ENCODE measurements at regions not wholly inside any gene's neighbourhood (a gene's known extent, or its start where the extent isn't known, plus 50 kb on each side); places are given as distances from the start of the nearest gene placed in this dataset.

GRCh38 chr10:5585517-5586206 is 60.9 kb downstream of the CALML3 start:
- TF ChIP-seq, protein P1, sequence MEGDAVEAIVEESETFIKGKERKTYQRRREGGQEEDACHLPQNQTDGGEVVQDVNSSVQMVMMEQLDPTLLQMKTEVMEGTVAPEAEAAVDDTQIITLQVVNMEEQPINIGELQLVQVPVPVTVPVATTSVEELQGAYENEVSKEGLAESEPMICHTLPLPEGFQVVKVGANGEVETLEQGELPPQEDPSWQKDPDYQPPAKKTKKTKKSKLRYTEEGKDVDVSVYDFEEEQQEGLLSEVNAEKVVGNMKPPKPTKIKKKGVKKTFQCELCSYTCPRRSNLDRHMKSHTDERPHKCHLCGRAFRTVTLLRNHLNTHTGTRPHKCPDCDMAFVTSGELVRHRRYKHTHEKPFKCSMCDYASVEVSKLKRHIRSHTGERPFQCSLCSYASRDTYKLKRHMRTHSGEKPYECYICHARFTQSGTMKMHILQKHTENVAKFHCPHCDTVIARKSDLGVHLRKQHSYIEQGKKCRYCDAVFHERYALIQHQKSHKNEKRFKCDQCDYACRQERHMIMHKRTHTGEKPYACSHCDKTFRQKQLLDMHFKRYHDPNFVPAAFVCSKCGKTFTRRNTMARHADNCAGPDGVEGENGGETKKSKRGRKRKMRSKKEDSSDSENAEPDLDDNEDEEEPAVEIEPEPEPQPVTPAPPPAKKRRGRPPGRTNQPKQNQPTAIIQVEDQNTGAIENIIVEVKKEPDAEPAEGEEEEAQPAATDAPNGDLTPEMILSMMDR (IDR thresholded peaks at IDR 0.05; ENCODE audit: low read depth, low read length, missing control alignments): no peak
- no peak for DNase-seq (ENCODE audit: low read depth)

GRCh38 chr10:5587151-5588079 is 62.7 kb downstream of the CALML3 start:
- DNase-seq (ENCODE audit: low read depth): no peak
- no peak overlapping the region for H3K4me3 ChIP-seq (ENCODE audit: low read depth, low read length)
- TF ChIP-seq, protein P1 (IDR thresholded peaks at IDR 0.05; ENCODE audit: low read depth, low read length, missing control alignments): no peak

More at GRCh38 chr10:5585517-5586206, 60.9 kb downstream of the CALML3 start:
- H3K4me3 ChIP-seq (ENCODE audit: low read depth, low read length): no peak overlapping the region

DNA sequence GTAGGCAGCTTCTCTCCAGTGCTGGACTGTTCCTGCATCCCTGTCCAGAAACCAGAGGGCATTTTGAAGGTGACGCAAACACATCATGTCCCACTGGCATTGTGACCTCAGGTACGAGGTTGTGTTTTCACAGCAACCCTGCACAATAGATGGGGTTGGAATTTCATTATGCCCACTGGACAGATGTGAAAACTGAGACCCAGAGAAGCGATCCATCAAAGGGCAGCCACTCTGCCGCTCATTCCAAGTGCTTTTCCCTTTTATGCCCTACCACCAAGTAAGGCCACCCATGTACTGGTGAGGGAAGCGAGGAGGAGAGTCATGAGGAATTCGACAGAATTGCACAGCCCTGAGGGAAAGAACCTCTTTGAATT is 63.3 kb downstream of the CALML3 start:
- H3K4me3 ChIP-seq (ENCODE audit: low read depth, low read length): no peak overlapping the region
- TF ChIP-seq, protein P1 (IDR thresholded peaks at IDR 0.05; ENCODE audit: low read depth, low read length, missing control alignments): no peak
- no peak for DNase-seq (ENCODE audit: low read depth)

DNA sequence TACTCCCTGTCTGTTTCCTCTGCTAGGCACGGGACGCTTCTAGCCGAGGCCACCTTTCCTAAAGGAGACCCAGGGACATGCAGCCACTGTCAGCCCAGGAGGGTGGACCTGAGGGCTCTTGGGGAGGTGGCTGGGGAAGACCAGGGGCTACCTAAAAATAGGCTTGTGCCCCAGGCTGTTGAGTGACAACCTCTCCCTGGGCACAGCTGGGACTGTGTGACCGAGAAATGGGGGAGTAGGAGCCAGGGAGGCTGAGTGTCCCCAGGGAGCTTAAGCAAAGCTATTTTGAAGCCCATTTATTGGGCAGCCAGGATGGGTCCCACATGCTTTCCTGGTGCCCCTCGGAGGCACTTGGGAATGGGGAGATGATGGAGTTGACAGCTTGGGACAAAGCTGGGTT is 63.8 kb downstream of the CALML3 start:
- DNase-seq (ENCODE audit: low read depth): no peak
- TF ChIP-seq, protein P1 (IDR thresholded peaks at IDR 0.05; ENCODE audit: low read depth, low read length, missing control alignments): no peak
- no peak overlapping the region for H3K4me3 ChIP-seq (ENCODE audit: low read depth, low read length)
